Endothelial cell (in vitro differentiated cells): ENCODE measurements at regions not wholly inside any gene's neighbourhood (a gene's known extent, or its start where the extent isn't known, plus 50 kb on each side); places are given as distances from the start of the nearest gene placed in this dataset.

Experiments
- DNase-seq: peaks from one replicate; pipeline ENCODE4 v3.0.0; 2021; ENCODE audit warnings: low spot score
- H3K27ac Mint-ChIP-seq: one replicate; pipeline ENCODE4 v1.8.0; 2021; ENCODE audit warnings: mixed read lengths, inconsistent platforms; ENCODE audit not compliant: unreplicated experiment
- H3K27me3 Mint-ChIP-seq: one replicate; pipeline ENCODE4 v1.8.0; 2021; ENCODE audit warnings: mild to moderate bottlenecking, moderate library complexity, mixed read lengths, inconsistent platforms; ENCODE audit not compliant: unreplicated experiment
- H3K36me3 Mint-ChIP-seq: one replicate; pipeline ENCODE4 v1.8.0; 2021; ENCODE audit warnings: mild to moderate bottlenecking, low read depth, mixed read lengths, inconsistent platforms; ENCODE audit not compliant: unreplicated experiment
- H3K4me1 Mint-ChIP-seq: one replicate; pipeline ENCODE4 v1.8.0; 2021; ENCODE audit warnings: mild to moderate bottlenecking, mixed read lengths, inconsistent platforms; ENCODE audit not compliant: unreplicated experiment
- H3K4me3 Mint-ChIP-seq: one replicate; pipeline ENCODE4 v1.8.0; 2021; ENCODE audit warnings: mild to moderate bottlenecking, mixed read lengths, inconsistent platforms; ENCODE audit not compliant: unreplicated experiment
- H3K9me3 Mint-ChIP-seq: one replicate; pipeline ENCODE4 v1.8.0; 2021; ENCODE audit warnings: mixed read lengths, inconsistent platforms; ENCODE audit not compliant: unreplicated experiment
- TF ChIP-seq, protein P1 (sequence below): fragments of 200-600 bp; sonication (generic); IDR thresholded peaks from one replicate; pipeline ENCODE4 v1.5.0; 2021; ENCODE audit warnings: antibody characterized with exemption; ENCODE audit not compliant: unreplicated experiment

DNA sequence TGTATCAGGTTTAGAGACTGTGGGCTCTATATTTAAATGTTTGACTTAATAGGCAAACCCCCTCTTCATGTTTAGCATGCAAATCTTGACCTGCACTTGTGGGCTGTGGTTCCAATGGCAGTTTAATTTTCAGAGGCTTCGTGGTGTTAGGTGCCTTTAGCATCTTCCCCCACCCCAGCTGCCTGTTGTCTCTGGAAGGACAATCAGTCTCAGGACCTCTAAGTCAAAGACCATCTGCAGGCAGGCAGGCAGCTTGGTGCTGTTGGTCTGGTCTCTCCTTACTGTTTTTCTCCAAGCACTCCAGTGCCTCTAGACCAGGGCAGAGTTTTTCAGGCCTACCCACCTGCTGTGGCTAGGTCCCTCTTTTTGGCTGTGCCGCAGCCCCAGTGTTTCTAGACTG is 990.4 kb downstream of the CDH11 start:
- H3K4me1 Mint-ChIP-seq: peaks cover 5% of the 10 kb centered on the region
- H3K9me3 Mint-ChIP-seq: no peaks in the 10 kb centered on the region

DNA sequence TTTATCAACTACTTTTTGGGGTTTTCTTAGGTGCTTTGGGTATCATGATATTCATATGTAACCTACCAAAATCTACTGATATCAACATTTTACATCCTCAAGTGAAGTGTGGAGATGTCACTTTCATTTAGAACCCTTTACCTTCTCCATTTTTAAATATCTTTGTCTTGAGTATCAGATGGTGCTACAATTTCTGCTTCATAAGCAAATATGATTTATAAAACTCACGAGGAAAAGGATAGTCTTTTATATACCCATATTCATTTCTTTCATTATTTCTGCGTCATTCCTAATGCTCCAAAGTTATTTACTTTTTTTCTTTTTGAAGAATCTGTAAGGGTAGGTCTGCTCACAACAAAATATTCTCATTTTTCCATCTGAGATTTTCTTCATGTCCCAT is 991.7 kb downstream of the CDH11 start:
- peaks cover 5% of the 10 kb centered on the region for H3K4me1 Mint-ChIP-seq

More for the DNA sequence above, 990.4 kb downstream of the CDH11 start:
- no peaks in the 10 kb centered on the region for H3K36me3 Mint-ChIP-seq
- no peak overlapping the region for H3K4me3 Mint-ChIP-seq
- DNase-seq: no peak
- TF ChIP-seq, protein P1, sequence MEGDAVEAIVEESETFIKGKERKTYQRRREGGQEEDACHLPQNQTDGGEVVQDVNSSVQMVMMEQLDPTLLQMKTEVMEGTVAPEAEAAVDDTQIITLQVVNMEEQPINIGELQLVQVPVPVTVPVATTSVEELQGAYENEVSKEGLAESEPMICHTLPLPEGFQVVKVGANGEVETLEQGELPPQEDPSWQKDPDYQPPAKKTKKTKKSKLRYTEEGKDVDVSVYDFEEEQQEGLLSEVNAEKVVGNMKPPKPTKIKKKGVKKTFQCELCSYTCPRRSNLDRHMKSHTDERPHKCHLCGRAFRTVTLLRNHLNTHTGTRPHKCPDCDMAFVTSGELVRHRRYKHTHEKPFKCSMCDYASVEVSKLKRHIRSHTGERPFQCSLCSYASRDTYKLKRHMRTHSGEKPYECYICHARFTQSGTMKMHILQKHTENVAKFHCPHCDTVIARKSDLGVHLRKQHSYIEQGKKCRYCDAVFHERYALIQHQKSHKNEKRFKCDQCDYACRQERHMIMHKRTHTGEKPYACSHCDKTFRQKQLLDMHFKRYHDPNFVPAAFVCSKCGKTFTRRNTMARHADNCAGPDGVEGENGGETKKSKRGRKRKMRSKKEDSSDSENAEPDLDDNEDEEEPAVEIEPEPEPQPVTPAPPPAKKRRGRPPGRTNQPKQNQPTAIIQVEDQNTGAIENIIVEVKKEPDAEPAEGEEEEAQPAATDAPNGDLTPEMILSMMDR: no peak
- H3K27ac Mint-ChIP-seq: no peak overlapping the region
- no peaks in the 10 kb centered on the region for H3K27me3 Mint-ChIP-seq

DNA sequence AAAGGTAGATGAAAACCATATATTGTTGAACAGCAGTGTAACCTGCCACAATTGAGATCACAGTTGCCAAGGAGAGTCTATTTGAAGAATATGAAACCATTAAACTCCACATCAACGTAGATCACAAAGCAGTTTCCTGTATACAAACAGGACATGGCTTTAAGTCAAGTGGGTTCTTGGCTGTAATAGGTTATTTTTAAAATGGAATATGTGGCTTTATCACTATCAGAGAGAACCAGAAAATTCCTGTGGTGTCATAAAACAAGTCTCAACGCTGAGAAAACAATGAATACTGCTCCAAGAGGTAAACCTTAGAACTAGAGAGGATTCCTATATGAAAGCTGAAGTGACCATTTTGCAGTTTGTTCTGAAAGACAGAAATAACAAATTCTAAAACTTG is 999.7 kb downstream of the CDH11 start:
- Mint-ChIP-seq H3K27ac (no peak overlapping the region), H3K4me3 (no peak overlapping the region), H3K4me1 (no peaks in the 10 kb centered on the region), H3K36me3 (no peaks in the 10 kb centered on the region), H3K27me3 (no peaks in the 10 kb centered on the region), H3K9me3 (no peaks in the 10 kb centered on the region)
- TF ChIP-seq, protein P1: no peak
- DNase-seq: no peak

More for the DNA sequence above, 991.7 kb downstream of the CDH11 start:
- H3K4me3 Mint-ChIP-seq: no peak overlapping the region
- DNase-seq: no peak
- H3K27me3 Mint-ChIP-seq: no peaks in the 10 kb centered on the region
- TF ChIP-seq, protein P1: no peak
- no peaks in the 10 kb centered on the region for H3K9me3 Mint-ChIP-seq
- no peak overlapping the region for H3K27ac Mint-ChIP-seq
- H3K36me3 Mint-ChIP-seq: no peaks in the 10 kb centered on the region

DNA sequence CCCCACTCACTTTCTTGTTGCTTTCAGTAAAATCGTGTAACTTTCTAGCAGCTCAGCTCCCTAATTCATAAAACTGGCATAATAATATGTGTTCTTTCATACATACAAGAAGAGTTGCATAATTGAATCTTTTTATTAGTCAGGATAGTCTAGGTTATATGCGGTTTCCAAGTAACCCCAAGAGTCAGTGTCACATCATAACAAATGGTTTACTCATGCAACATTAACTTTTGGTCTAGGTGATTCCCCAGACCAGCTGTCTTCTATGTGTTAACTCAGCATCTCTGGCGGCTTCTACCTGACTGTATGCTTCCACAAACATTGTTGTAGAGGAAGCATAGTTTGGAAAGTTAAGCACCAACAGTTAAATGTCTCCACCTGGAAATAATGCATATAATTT is 1000.4 kb downstream of the CDH11 start:
- TF ChIP-seq, protein P1: no peak
- Mint-ChIP-seq H3K27ac (no peak overlapping the region), H3K4me1 (no peaks in the 10 kb centered on the region), H3K4me3 (no peak overlapping the region), H3K9me3 (no peaks in the 10 kb centered on the region), H3K36me3 (no peaks in the 10 kb centered on the region), H3K27me3 (no peaks in the 10 kb centered on the region)
- no peak for DNase-seq

DNA sequence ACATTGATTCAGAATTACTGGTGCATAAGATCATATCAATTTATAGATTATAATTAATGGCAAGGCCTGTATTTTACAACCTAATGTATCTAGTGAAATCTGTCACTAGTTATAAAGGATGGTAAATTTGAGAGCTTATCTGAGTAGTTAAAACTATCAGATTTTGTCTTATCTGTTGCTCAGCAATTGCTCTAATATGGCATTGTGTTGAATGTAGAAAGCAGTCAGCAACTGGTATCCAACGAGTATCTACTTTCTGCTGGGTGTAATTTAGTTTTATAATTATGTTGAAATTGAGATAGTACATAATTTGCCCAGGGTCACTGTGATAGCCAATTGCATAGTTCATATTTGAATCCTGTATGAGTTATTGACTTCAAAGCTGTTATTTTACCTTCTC is 1005.7 kb downstream of the CDH11 start:
- Mint-ChIP-seq H3K4me1 (no peaks in the 10 kb centered on the region), H3K27me3 (peaks cover 2% of the 10 kb centered on the region), H3K36me3 (no peaks in the 10 kb centered on the region)

More for the DNA sequence above, 1005.7 kb downstream of the CDH11 start:
- Mint-ChIP-seq H3K27ac (no peak overlapping the region), H3K4me3 (no peak overlapping the region), H3K9me3 (no peaks in the 10 kb centered on the region)
- no peak for DNase-seq
- TF ChIP-seq, protein P1: no peak
